GM23248 (cell line): ENCODE measurements at regions not wholly inside any gene's neighbourhood (a gene's known extent, or its start where the extent isn't known, plus 50 kb on each side); places are given as distances from the start of the nearest gene placed in this dataset.

Experiments
- DNase-seq: peaks from one replicate; pipeline ENCODE4 v3.0.0-alpha.2; 2015
- H2AFZ ChIP-seq: fragments of 200-600 bp; sonication (generic); 2 replicates; pipeline ENCODE4 v1.6.1; 2016; ENCODE audit warnings: antibody characterized with exemption
- H3F3A ChIP-seq: fragments of 200-600 bp; sonication (generic); 2 replicates; pipeline ENCODE4 v1.6.1; 2016; ENCODE audit warnings: mild to moderate bottlenecking, antibody characterized with exemption, mixed run types; ENCODE audit not compliant: insufficient read depth
- H3K27ac ChIP-seq: fragments of 200-600 bp; sonication (generic); 2 replicates; pipeline ENCODE4 v1.5.1; 2016; ENCODE audit warnings: mild to moderate bottlenecking
- H3K27me3 ChIP-seq: fragments of 200-600 bp; sonication (generic); replicated peaks from 2 replicates; pipeline ENCODE4 v1.6.1; 2016; ENCODE audit warnings: mild to moderate bottlenecking; ENCODE audit not compliant: insufficient read depth
- H3K36me3 ChIP-seq: fragments of 200-600 bp; sonication (generic); 2 replicates; pipeline ENCODE4 v1.6.1; 2016; ENCODE audit warnings: low read depth, mild to moderate bottlenecking
- H3K4me1 ChIP-seq: fragments of 200-600 bp; sonication (generic); 2 replicates; pipeline ENCODE4 v1.6.1; 2016; ENCODE audit warnings: mild to moderate bottlenecking; ENCODE audit not compliant: insufficient read depth
- H3K4me2 ChIP-seq: fragments of 200-600 bp; sonication (generic); one replicate; pipeline ENCODE4 v1.6.1; 2016; ENCODE audit warnings: mild to moderate bottlenecking; ENCODE audit not compliant: unreplicated experiment
- H3K4me3 ChIP-seq: fragments of 200-600 bp; sonication (generic); 2 replicates; pipeline ENCODE4 v1.5.1; 2016; ENCODE audit warnings: mild to moderate bottlenecking
- H3K79me2 ChIP-seq: fragments of 200-600 bp; sonication (generic); 2 replicates; pipeline ENCODE4 v1.6.1; 2016; ENCODE audit warnings: mild to moderate bottlenecking; ENCODE audit not compliant: insufficient read depth
- H3K9ac ChIP-seq: fragments of 200-600 bp; sonication (generic); 2 replicates; pipeline ENCODE4 v1.6.1; 2016; ENCODE audit warnings: mild to moderate bottlenecking
- H3K9me2 ChIP-seq: fragments of 200-600 bp; sonication (generic); 2 replicates; pipeline ENCODE4 v1.6.1; 2016; ENCODE audit warnings: mixed run types, mild to moderate bottlenecking, moderate library complexity; ENCODE audit not compliant: insufficient read depth
- H3K9me3 ChIP-seq: fragments of 200-600 bp; sonication (generic); one replicate; pipeline ENCODE4 v1.6.1; 2017; ENCODE audit warnings: low read depth
- H4K20me1 ChIP-seq: fragments of 200-600 bp; sonication (generic); 2 replicates; pipeline ENCODE4 v1.6.0; 2016; ENCODE audit not compliant: insufficient read depth
- EZH2 ChIP-seq: fragments of 200-600 bp; sonication (generic); IDR thresholded peaks from 2 replicates; pipeline ENCODE4 v1.6.1; 2018; ENCODE audit warnings: antibody characterized with exemption, mild to moderate bottlenecking; ENCODE audit not compliant: insufficient read depth, poor library complexity, severe bottlenecking
- EZH2phosphoT487 ChIP-seq: fragments of 200-600 bp; sonication (generic); IDR thresholded peaks from 2 replicates; pipeline ENCODE4 v1.6.1; 2018; ENCODE audit warnings: antibody characterized with exemption, moderate library complexity, mild to moderate bottlenecking, low read depth; ENCODE audit not compliant: insufficient read depth
- WGBS, 2 experiments: methylation state at CpG; one replicate each; pipeline ENCODE4 v1.1.6; 2015 to 2017; ENCODE audit warnings: low lambda C conversion rate in 2 of 2, low coverage in 1 of 2; ENCODE audit errors: missing lambda C conversion rate in 2 of 2; 5-methylcytosine and 5-hydroxymethylcytosine counted together
- in situ Hi-C: fragments of 300-500 bp; cut with MboI; formaldehyde crosslinking; loops from 2 replicates; pipeline ENCODE4 v1.15.0; 2020

DNA sequence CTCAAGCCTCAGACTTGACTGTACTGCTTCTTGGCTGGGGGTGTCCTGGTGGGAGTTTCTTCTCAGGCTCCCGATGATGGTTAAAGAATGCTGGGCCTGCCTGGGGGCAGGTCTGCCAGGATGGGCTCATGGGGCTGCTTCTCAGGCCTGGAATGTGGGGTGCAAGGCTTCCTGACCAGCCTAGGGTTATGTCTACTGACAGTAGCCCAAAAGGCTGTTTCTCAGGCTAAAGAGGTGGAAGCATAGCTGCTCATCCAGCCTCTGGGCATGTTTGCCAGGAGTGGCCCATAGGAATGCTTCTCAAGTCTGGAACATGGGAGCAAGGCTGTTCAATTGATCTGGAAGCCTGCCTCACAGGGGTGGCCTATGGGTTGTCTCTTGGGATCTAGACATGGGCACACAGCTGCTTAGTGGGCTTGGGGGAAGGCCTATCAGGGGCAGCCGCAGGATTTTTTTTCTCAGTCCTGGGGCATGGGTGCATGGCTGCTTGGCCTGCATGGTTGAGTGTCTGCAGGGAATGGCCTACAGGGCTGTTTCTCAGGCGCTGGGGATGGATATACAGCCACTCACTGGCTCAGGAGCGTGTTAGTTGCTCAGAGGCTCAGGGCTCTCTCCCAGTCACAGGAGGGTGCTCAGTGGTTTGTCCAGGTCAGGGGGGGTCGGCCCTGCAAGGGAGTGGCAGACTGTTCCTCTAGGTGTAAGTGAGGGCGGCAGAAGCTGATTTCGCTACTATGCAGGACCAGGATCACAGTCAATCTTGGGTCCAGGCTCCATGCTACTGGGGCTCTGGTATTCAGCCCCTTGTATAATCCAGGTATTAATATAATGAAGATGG, 617.3 kb upstream of the REG3G start:
- H3F3A ChIP-seq, result no peaks in the 10 kb centered on the region
- H3K9ac ChIP-seq, result no peak overlapping the region
- WGBS, 2 experiments, result 22 to 23% methylated on average over 5 to 7 of the region's 7 CpGs
- no peaks in the 10 kb centered on the region for H3K79me2 ChIP-seq
- no peaks in the 10 kb centered on the region for H4K20me1 ChIP-seq
- no peaks in the 10 kb centered on the region for H3K9me2 ChIP-seq
- H2AFZ ChIP-seq, result no peak overlapping the region
- H3K27me3 ChIP-seq, result no peaks in the 10 kb centered on the region
- H3K36me3 ChIP-seq, result no peaks in the 10 kb centered on the region
- H3K9me3 ChIP-seq, result no peaks in the 10 kb centered on the region
- no peak for DNase-seq
- no peak overlapping the region for H3K27ac ChIP-seq
- H3K4me1 ChIP-seq, result no peaks in the 10 kb centered on the region
- TF ChIP-seq EZH2phosphoT487, result no peak
- no peak for TF ChIP-seq EZH2
- no peak overlapping the region for H3K4me3 ChIP-seq
- in situ Hi-C loops, result no loop called here
- no peak overlapping the region for H3K4me2 ChIP-seq

- no peaks in the 10 kb centered on the region for H4K20me1 ChIP-seq
- DNase-seq, result no peak
- H3K79me2 ChIP-seq, result no peaks in the 10 kb centered on the region
- WGBS, 2 experiments, result 16 to 46% methylated on average over 2 of the region's 2 CpGs
- no peak overlapping the region for H3K27ac ChIP-seq
- H3F3A ChIP-seq, result no peaks in the 10 kb centered on the region
- no peak overlapping the region for H3K4me2 ChIP-seq
- in situ Hi-C loops, result no loop called here
- H3K36me3 ChIP-seq, result no peaks in the 10 kb centered on the region
- no peaks in the 10 kb centered on the region for H3K9me2 ChIP-seq
- no peak for TF ChIP-seq EZH2
- H3K9me3 ChIP-seq, result no peaks in the 10 kb centered on the region
- no peak overlapping the region for H2AFZ ChIP-seq
- H3K9ac ChIP-seq, result no peak overlapping the region
- no peaks in the 10 kb centered on the region for H3K27me3 ChIP-seq
- no peaks in the 10 kb centered on the region for H3K4me1 ChIP-seq
- no peak overlapping the region for H3K4me3 ChIP-seq
These were observed 616.7 kb upstream of the REG3G start for GRCh38 chr2:78408795-78409118.

GRCh38 chr2:78411303-78411702, 614.2 kb upstream of the REG3G start:
- H3K4me3 ChIP-seq, result no peak overlapping the region
- H3K27ac ChIP-seq, result no peak overlapping the region
- H3K9me2 ChIP-seq, result no peaks in the 10 kb centered on the region

GRCh38 chr2:78416625-78417300, 608.7 kb upstream of the REG3G start:
- H3K9me3 ChIP-seq, result no peaks in the 10 kb centered on the region
- H3K4me3 ChIP-seq, result no peak overlapping the region
- no peaks in the 10 kb centered on the region for H4K20me1 ChIP-seq
- H3K9ac ChIP-seq, result no peak overlapping the region
- no peak overlapping the region for H2AFZ ChIP-seq
- H3K27ac ChIP-seq, result no peak overlapping the region
- in situ Hi-C loops, result no loop called here
- no peaks in the 10 kb centered on the region for H3K9me2 ChIP-seq
- H3K27me3 ChIP-seq, result no peaks in the 10 kb centered on the region
- whole genome bisulfite sequencing, 2 experiments, result 18 to 20% methylated on average over 2 of the region's 2 CpGs
- H3K4me2 ChIP-seq, result no peak overlapping the region
- no peaks in the 10 kb centered on the region for H3K79me2 ChIP-seq
- no peaks in the 10 kb centered on the region for H3K36me3 ChIP-seq
- H3K4me1 ChIP-seq, result no peaks in the 10 kb centered on the region
- TF ChIP-seq EZH2phosphoT487 (no peak), EZH2 (no peak)
- DNase-seq, result no peak
- H3F3A ChIP-seq, result no peaks in the 10 kb centered on the region

More at GRCh38 chr2:78411303-78411702, 614.2 kb upstream of the REG3G start:
- H3K4me1 ChIP-seq, result no peaks in the 10 kb centered on the region
- no peak for DNase-seq
- H3K9me3 ChIP-seq, result no peaks in the 10 kb centered on the region
- H3K36me3 ChIP-seq, result no peaks in the 10 kb centered on the region
- no peaks in the 10 kb centered on the region for H3K79me2 ChIP-seq
- TF ChIP-seq EZH2, result no peak
- TF ChIP-seq EZH2phosphoT487, result no peak
- no peak overlapping the region for H3K4me2 ChIP-seq
- no peaks in the 10 kb centered on the region for H3F3A ChIP-seq
- H2AFZ ChIP-seq, result no peak overlapping the region
- in situ Hi-C loops, result no loop called here
- no peak overlapping the region for H3K9ac ChIP-seq
- no peaks in the 10 kb centered on the region for H4K20me1 ChIP-seq
- no peaks in the 10 kb centered on the region for H3K27me3 ChIP-seq

DNA sequence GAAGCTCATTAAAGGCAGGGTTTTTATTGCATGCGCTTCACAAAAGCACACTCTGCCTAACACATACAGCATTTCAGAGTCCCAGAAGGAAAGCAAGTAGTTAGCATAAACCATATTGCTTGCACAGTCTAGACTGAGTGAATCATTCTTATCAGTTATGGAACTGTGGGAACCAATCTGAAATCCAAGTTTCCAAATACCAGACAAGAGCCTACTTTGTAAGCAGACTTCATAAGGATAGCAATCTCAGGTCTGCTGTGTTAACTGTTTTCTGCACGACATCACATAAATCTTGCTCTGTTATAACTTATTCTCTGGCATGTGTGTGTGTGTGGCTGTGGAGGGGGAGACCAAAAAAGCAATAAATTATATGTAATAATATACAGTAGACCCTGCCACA, 608.1 kb upstream of the REG3G start:
- in situ Hi-C loops, result no loop called here
- 0 to 2% methylated on average over 2 of the region's 2 CpGs for WGBS, 2 experiments
- no peak for DNase-seq
- Histone ChIP-seq H2AFZ (no peak overlapping the region), H3K4me1 (no peaks in the 10 kb centered on the region), H3K36me3 (no peaks in the 10 kb centered on the region), H3K27ac (no peak overlapping the region), H3K4me2 (no peak overlapping the region), H4K20me1 (no peaks in the 10 kb centered on the region), H3K9me3 (no peaks in the 10 kb centered on the region), H3K9me2 (no peaks in the 10 kb centered on the region), H3K9ac (no peak overlapping the region), H3F3A (no peaks in the 10 kb centered on the region), H3K27me3 (no peaks in the 10 kb centered on the region), H3K4me3 (no peak overlapping the region), H3K79me2 (no peaks in the 10 kb centered on the region)
- no peak for TF ChIP-seq EZH2
- TF ChIP-seq EZH2phosphoT487, result no peak
